H1 (cell line): ENCODE measurements at regions not wholly inside any gene's neighbourhood (a gene's known extent, or its start where the extent isn't known, plus 50 kb on each side); places are given as distances from the start of the nearest gene placed in this dataset.

Source experiments
- CTCF ChIA-PET: fragments of 300-600 bp; sonication (Branson Sonifier 250); formaldehyde crosslinking; loops from one replicate; lab custom pipeline; 2021; ENCODE audit not compliant: partially characterized antibody; lab: Charles Lee
- POLR2A ChIA-PET: fragments of 300-600 bp; sonication (Branson Sonifier 250); formaldehyde crosslinking; loops from one replicate; lab custom pipeline; 2021; ENCODE audit warnings: inconsistent platforms; ENCODE audit not compliant: partially characterized antibody; lab: Charles Lee
- DNase-seq, 2 experiments: peaks; one replicate each; pipeline versions ENCODE4 v3.0.0 to v3.0.0-alpha.2; 2010 to 2022; ENCODE audit warnings: low spot score in 2 of 2, low read depth in 1 of 2, mixed read lengths in 1 of 2
- FAIRE-seq: peaks from 2 replicates; lab custom pipeline; 2011; peaks lifted over from hg19 to GRCh38; lab: Jason Lieb, UNC
- H2AFZ ChIP-seq: 2 replicates; pipeline ENCODE4 v1.8.1; 2012; ENCODE audit warnings: low read length, inconsistent platforms
- H2AK5ac ChIP-seq: 2 replicates; pipeline ENCODE4 v1.6.1; 2013; ENCODE audit warnings: low read depth, low read length
- H2BK120ac ChIP-seq: replicated peaks from 2 replicates; pipeline ENCODE3; 2013; ENCODE audit warnings: low read depth, low read length, inconsistent platforms
- H2BK12ac ChIP-seq: 2 replicates; pipeline ENCODE4 v1.6.1; 2013; ENCODE audit warnings: low read depth, low read length
- H2BK15ac ChIP-seq: 2 replicates; pipeline ENCODE4 v1.6.1; 2013; ENCODE audit warnings: low read length
- H2BK20ac ChIP-seq: 2 replicates; pipeline ENCODE4 v1.6.1; 2013; ENCODE audit warnings: low read length
- H2BK5ac ChIP-seq: 2 replicates; pipeline ENCODE4 v1.6.1; 2013; ENCODE audit warnings: low read depth, low read length
- H3K14ac ChIP-seq: 2 replicates; pipeline ENCODE4 v1.6.1; 2013; ENCODE audit warnings: inconsistent platforms; ENCODE audit not compliant: insufficient read length
- H3K18ac ChIP-seq: 2 replicates; pipeline ENCODE4 v1.6.1; 2013; ENCODE audit warnings: low read length; ENCODE audit errors: extremely low read depth
- H3K23ac ChIP-seq: 2 replicates; pipeline ENCODE4 v1.6.1; 2013; ENCODE audit warnings: inconsistent platforms; ENCODE audit not compliant: insufficient read length
- H3K23me2 ChIP-seq: 2 replicates; pipeline ENCODE4 v1.6.1; 2013; ENCODE audit warnings: low read depth, low read length
- H3K27ac ChIP-seq: 2 replicates; pipeline ENCODE4 v1.6.1; 2011; ENCODE audit warnings: low read depth, low read length, inconsistent platforms
- H3K27me3 ChIP-seq, 4 experiments: replicated peaks in 1 of 4; 1 replicate in 1 of 4; 2 replicates in 3 of 4; pipeline versions ENCODE4 v1.6.1 to v1.8.1; 2011 to 2013; ENCODE audit warnings: low read length in 3 of 4, mild to moderate bottlenecking in 3 of 4, inconsistent platforms in 2 of 4, mixed read lengths in 2 of 4, moderate library complexity in 1 of 4; ENCODE audit not compliant: control insufficient read depth in 3 of 4, insufficient read depth in 3 of 4; ENCODE audit errors: extremely low read depth in 1 of 4
- H3K36me3 ChIP-seq, 4 experiments: 2 replicates each; pipeline versions ENCODE4 v1.6.1 to v1.8.1; 2011 to 2013; ENCODE audit warnings: mild to moderate bottlenecking in 4 of 4, low read length in 3 of 4, moderate library complexity in 2 of 4, control low read depth in 1 of 4, inconsistent platforms in 1 of 4; ENCODE audit not compliant: insufficient read depth in 4 of 4, control insufficient read depth in 2 of 4
- H3K4ac ChIP-seq: replicated peaks from 2 replicates; pipeline ENCODE3; 2013; ENCODE audit warnings: low read length, low read depth, mixed read lengths, inconsistent platforms; ENCODE audit not compliant: insufficient read length
- H3K4me1 ChIP-seq, 4 experiments: replicated peaks in 1 of 4; 1 replicate in 1 of 4; 2 replicates in 3 of 4; pipeline versions ENCODE4 v1.6.1 to v1.8.1; 2011 to 2013; ENCODE audit warnings: low read length in 3 of 4, inconsistent platforms in 2 of 4, mixed read lengths in 1 of 4; ENCODE audit not compliant: insufficient read depth in 4 of 4, control insufficient read depth in 3 of 4
- H3K4me2 ChIP-seq, 2 experiments: 2 replicates each; pipeline versions ENCODE4 v1.6.1 to v1.8.1; 2011 to 2013; ENCODE audit warnings: low read depth in 2 of 2, low read length in 2 of 2, control low read depth in 1 of 2, inconsistent platforms in 1 of 2, mild to moderate bottlenecking in 1 of 2; ENCODE audit not compliant: insufficient read depth in 1 of 2
- H3K4me3 ChIP-seq, 4 experiments: fragments of 200-600, 300-600 bp in 1 of 4; sonication (generic), shearing (Covaris generic), sonication (Bioruptor Twin) in 1 of 4; 2 replicates each; pipeline versions ENCODE4 v1.5.1 to v1.8.1; 2011 to 2016; ENCODE audit warnings: low read length in 4 of 4, low read depth in 3 of 4, control low read depth in 2 of 4, inconsistent platforms in 2 of 4, mild to moderate bottlenecking in 2 of 4, mixed read lengths in 1 of 4, moderate library complexity in 1 of 4; ENCODE audit not compliant: insufficient read depth in 2 of 4; ENCODE audit errors: extremely low read depth in 1 of 4
- H3K56ac ChIP-seq: replicated peaks from 2 replicates; pipeline ENCODE3; 2013; ENCODE audit warnings: low read depth, mild to moderate bottlenecking, mixed read lengths, low read length, inconsistent platforms; ENCODE audit not compliant: insufficient read length
- H3K79me1 ChIP-seq: 2 replicates; pipeline ENCODE4 v1.6.1; 2013; ENCODE audit warnings: low read depth, low read length, control low read depth
- H3K79me2 ChIP-seq, 2 experiments: 2 replicates each; pipeline versions ENCODE4 v1.6.1 to v1.8.1; 2012 to 2013; ENCODE audit warnings: low read length in 2 of 2, mild to moderate bottlenecking in 2 of 2, inconsistent platforms in 1 of 2; ENCODE audit not compliant: insufficient read depth in 2 of 2, control insufficient read depth in 1 of 2
- H3K9ac ChIP-seq, 4 experiments: replicated peaks in 1 of 4; 1 replicate in 1 of 4; 2 replicates in 3 of 4; pipeline versions ENCODE4 v1.6.1 to v1.8.1; 2011 to 2013; ENCODE audit warnings: low read depth in 3 of 4, low read length in 3 of 4, control low read depth in 2 of 4, mild to moderate bottlenecking in 2 of 4, moderate library complexity in 2 of 4, inconsistent platforms in 1 of 4; ENCODE audit errors: extremely low read depth in 1 of 4
- H3K9me3 ChIP-seq, 2 experiments: 2 replicates each; pipeline versions ENCODE4 v1.6.1 to v1.8.1; 2012 to 2013; ENCODE audit warnings: mild to moderate bottlenecking in 2 of 2, moderate library complexity in 2 of 2, control low read depth in 1 of 2, inconsistent platforms in 1 of 2, low read depth in 1 of 2, low read length in 1 of 2, mixed read lengths in 1 of 2; ENCODE audit not compliant: insufficient read depth in 2 of 2
- H4K20me1 ChIP-seq, 2 experiments: replicated peaks in 1 of 2; 2 replicates each; pipeline versions ENCODE3 to v1.8.1; 2011 to 2013; ENCODE audit warnings: inconsistent platforms in 2 of 2, low read length in 2 of 2, mild to moderate bottlenecking in 1 of 2; ENCODE audit not compliant: insufficient read depth in 2 of 2, control insufficient read depth in 1 of 2
- H4K5ac ChIP-seq: 2 replicates; pipeline ENCODE4 v1.6.1; 2013; ENCODE audit warnings: low read length, low read depth, mixed read lengths, inconsistent platforms; ENCODE audit not compliant: insufficient read length
- H4K8ac ChIP-seq: 2 replicates; pipeline ENCODE4 v1.8.0; 2013; ENCODE audit warnings: mild to moderate bottlenecking, moderate library complexity, low read length, inconsistent platforms; ENCODE audit not compliant: insufficient read depth; ENCODE audit errors: extremely low read depth
- H4K91ac ChIP-seq: replicated peaks from 2 replicates; pipeline ENCODE3; 2013; ENCODE audit warnings: low read length, mixed read lengths, inconsistent platforms; ENCODE audit not compliant: insufficient read length
- CBX5 ChIP-seq: fragments of 300-800, 300-1000 bp; sonication (generic); IDR thresholded peaks from 2 replicates; pipeline ENCODE4 v1.7.1; 2016; ENCODE audit warnings: antibody characterized with exemption, low read length, low read depth
- CHD2 ChIP-seq: IDR thresholded peaks from 2 replicates; pipeline ENCODE4 v1.6.1; 2012; ENCODE audit warnings: low read length, improper control_type of control experiment
- CREB1 ChIP-seq: IDR thresholded peaks from 2 replicates; pipeline ENCODE4 v1.6.1; 2012; ENCODE audit warnings: inconsistent platforms
- GABPA ChIP-seq: IDR thresholded peaks from 2 replicates; pipeline ENCODE4 v1.6.1; 2011; ENCODE audit warnings: mild to moderate bottlenecking, low read length, moderate library complexity, borderline replicate concordance; ENCODE audit not compliant: insufficient read depth
- HDAC2 ChIP-seq, 2 experiments: fragments of 300-600 bp in 1 of 2; sonication (generic) in 1 of 2; IDR thresholded peaks; 2 replicates each; pipeline ENCODE4 v1.6.1; 2011 to 2012; ENCODE audit warnings: low read depth in 2 of 2, low read length in 2 of 2, mild to moderate bottlenecking in 2 of 2, moderate library complexity in 2 of 2, borderline replicate concordance in 1 of 2, inconsistent platforms in 1 of 2
- KDM5A ChIP-seq: fragments of 200-600 bp; IDR thresholded peaks from 2 replicates; pipeline ENCODE4 v1.7.1; 2012; ENCODE audit warnings: mild to moderate bottlenecking, low read length, inconsistent platforms, mixed read lengths
- POLR2AphosphoS5 ChIP-seq: IDR thresholded peaks from 2 replicates; pipeline ENCODE4 v1.6.1; 2011; ENCODE audit warnings: low read depth, low read length
- SP4 ChIP-seq: IDR thresholded peaks from 2 replicates; pipeline ENCODE4 v1.6.1; 2012; ENCODE audit warnings: low read length, inconsistent platforms
- YY1 ChIP-seq: IDR thresholded peaks from 2 replicates; pipeline ENCODE4 v1.6.1; 2011; ENCODE audit warnings: low read depth, mild to moderate bottlenecking, low read length
- WGBS, 2 experiments: shearing (Covaris generic) in 1 of 2; methylation state at CpG; one replicate each; pipeline versions ENCODE4 v1.1.6 to v1.1.7; 2013 to 2015; ENCODE audit warnings: low lambda C conversion rate in 2 of 2, mixed read lengths in 2 of 2, inconsistent platforms in 1 of 2, low coverage in 1 of 2, missing lambda C conversion rate in 1 of 2; ENCODE audit not compliant: insufficient replicate concordance in 2 of 2, insufficient coverage in 1 of 2, insufficient read length in 1 of 2; ENCODE audit errors: extremely low coverage in 1 of 2, missing lambda C conversion rate in 1 of 2; 5-methylcytosine and 5-hydroxymethylcytosine counted together
- TF ChIP-seq, protein P1 (sequence below): IDR thresholded peaks from 2 replicates; pipeline ENCODE4 v1.6.1; 2012; ENCODE audit warnings: low read length, inconsistent platforms

DNA sequence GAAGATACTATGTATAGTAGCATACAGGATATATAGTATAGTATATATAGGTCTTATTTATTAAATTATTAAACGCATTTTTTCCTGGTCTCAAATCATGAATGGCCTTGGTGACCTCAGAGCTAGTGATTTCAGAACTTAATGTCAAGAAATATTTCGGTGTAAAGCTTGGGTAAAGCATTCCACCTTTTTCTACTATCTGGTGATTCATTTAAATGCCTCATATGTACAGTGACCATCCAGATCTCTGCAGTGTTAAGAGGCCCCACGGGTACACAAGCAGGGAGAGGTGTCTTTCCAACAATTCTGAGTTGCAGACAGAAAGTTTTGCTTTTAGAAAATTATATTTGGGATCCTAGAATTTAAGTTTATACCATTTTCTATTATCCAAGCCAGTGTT, 626.5 kb downstream of the PTPRC start:
- no peak overlapping the region for H3K4me2 ChIP-seq
- H2BK120ac ChIP-seq: no peak overlapping the region
- H3K79me1 ChIP-seq: no peaks in the 10 kb centered on the region
- POLR2A ChIA-PET: no interaction called here
- no peak overlapping the region for H3K9ac ChIP-seq
- no peak overlapping the region for H3K4me3 ChIP-seq
- H3K4me1 ChIP-seq: no peaks in the 10 kb centered on the region
- no peak overlapping the region for H3K14ac ChIP-seq
- no peaks in the 10 kb centered on the region for H3K9me3 ChIP-seq
- no peaks in the 10 kb centered on the region for H4K20me1 ChIP-seq
- DNase-seq (no peak), FAIRE-seq (no peak)
- no peak overlapping the region for H2AFZ ChIP-seq
- TF ChIP-seq CHD2 (no peak), KDM5A (no peak), GABPA (no peak), YY1 (no peak), SP4 (no peak), CREB1 (no peak), CBX5 (no peak), HDAC2 (IDR thresholded peaks at IDR 0.05; ENCODE audit: borderline replicate concordance in 1 of 2, low read depth in 2 of 2, low read length in 2 of 2) (no peak), POLR2AphosphoS5 (no peak)
- TF ChIP-seq, protein P1, sequence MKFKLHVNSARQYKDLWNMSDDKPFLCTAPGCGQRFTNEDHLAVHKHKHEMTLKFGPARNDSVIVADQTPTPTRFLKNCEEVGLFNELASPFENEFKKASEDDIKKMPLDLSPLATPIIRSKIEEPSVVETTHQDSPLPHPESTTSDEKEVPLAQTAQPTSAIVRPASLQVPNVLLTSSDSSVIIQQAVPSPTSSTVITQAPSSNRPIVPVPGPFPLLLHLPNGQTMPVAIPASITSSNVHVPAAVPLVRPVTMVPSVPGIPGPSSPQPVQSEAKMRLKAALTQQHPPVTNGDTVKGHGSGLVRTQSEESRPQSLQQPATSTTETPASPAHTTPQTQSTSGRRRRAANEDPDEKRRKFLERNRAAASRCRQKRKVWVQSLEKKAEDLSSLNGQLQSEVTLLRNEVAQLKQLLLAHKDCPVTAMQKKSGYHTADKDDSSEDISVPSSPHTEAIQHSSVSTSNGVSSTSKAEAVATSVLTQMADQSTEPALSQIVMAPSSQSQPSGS: no peak
- H3K36me3 ChIP-seq: no peaks in the 10 kb centered on the region
- H3K4ac ChIP-seq: no peak overlapping the region
- H2BK15ac ChIP-seq: no peak overlapping the region
- no peak overlapping the region for H4K8ac ChIP-seq
- H3K23ac ChIP-seq: no peak overlapping the region
- no peak overlapping the region for H3K18ac ChIP-seq
- H4K5ac ChIP-seq: no peak overlapping the region
- no peaks in the 10 kb centered on the region for H3K79me2 ChIP-seq
- no peak overlapping the region for H4K91ac ChIP-seq
- no peak overlapping the region for H2BK12ac ChIP-seq
- CTCF ChIA-PET: no interaction called here
- no peak overlapping the region for H2AK5ac ChIP-seq
- 89% methylated on average over 3 of the region's 3 CpGs; no CpG with 5 or more reads in 1 of the 2 experiments for WGBS, 2 experiments
- H3K27ac ChIP-seq: no peak overlapping the region
- H3K56ac ChIP-seq: no peak overlapping the region
- H3K27me3 ChIP-seq: no peaks in the 10 kb centered on the region
- H2BK20ac ChIP-seq: no peak overlapping the region
- no peak overlapping the region for H2BK5ac ChIP-seq
- no peaks in the 10 kb centered on the region for H3K23me2 ChIP-seq
